Activated T-cell treated with anti-CD3 and anti-CD28 coated beads for 4 hours (primary cell): ENCODE measurements at regions not wholly inside any gene's neighbourhood (a gene's known extent, or its start where the extent isn't known, plus 50 kb on each side); places are given as distances from the start of the nearest gene placed in this dataset.
"Not testable (repeated sequence)": the region's sequence is repeated elsewhere in the genome, so short reads cannot be mapped to it uniquely, and the experiment has no call there.

Experiments
- DNase-seq: peaks from one replicate; pipeline ENCODE4 v3.0.0-alpha.2; 2020

DNA sequence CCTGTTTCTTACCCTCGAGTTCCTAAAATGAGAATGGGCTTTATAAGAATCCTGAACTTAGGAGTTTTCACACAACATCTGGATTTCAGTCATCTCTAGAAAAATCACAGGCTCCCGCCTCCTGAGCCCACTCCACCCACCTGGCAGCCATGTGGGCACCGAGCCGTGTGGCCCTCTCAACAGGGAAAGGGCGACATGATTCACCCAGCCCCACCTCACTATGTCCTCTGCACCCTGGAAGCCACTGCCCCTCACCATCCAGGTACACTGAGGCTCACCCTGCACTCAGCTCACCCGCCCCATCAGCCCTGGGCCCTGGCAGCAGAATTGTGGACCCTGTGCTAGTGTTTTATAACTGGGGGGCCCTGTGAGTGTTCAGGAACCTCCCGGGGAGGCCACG is 101.5 kb downstream of the SHANK2 start:
- DNase-seq: no peak

DNA sequence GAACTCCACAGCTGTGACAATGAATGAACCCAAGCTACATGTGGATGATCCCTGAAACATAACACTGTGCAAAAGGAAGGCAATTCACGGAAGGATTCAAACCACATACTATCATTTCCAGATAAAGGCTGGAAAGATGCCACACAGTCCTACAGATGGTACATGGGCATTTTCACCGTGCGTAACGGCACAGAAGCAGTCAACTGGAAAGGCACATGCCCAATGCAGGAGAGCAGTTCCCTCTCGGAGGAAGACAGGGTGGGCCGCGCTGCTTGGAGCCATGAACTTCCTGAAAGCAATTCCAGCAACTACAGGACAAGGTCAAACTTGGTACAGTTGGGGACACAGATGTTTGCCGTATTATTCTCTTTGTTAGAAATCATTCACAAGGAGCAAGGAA is 103.7 kb downstream of the SHANK2 start:
- DNase-seq: no peak

DNA sequence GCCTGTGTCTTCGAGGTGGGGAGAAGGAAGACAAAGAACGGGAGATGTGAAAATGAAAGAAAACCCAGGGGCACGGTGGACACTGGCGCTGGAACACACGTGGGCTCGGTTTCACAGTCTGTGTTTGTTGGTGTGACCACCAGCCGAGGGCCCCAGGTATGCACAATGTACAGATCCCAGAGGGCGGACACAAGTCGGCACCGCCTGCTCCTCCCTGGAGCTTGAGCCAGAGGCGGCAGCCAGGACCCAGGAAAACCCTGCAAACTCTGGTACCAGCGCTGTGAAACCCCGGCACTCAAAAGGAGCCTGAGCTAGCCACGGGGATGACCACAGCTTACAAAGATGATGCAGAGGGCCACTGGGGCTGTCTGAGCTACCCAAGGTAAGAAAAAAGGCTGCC is 105.0 kb downstream of the SHANK2 start:
- no peak for DNase-seq

DNA sequence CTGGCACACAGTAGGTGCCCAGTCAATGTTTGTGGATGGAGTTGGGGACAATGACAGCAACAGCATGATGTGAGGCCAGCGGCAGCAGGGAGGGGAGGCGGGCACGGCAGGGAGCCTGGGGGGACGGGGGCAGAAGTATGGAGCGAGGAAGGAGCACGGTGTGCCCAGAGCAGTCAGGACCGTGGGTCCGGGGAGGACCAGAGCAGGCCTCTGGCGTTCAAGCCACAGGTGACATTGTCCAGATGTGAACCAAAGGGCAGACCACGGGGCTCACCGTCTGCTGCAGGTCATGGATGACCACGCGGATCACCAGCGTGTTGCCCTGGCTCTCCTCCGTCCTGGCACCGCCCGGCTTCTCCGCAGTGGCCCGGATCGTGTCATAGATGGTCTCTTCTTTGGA is 105.5 kb downstream of the SHANK2 start:
- DNase-seq: no peak

DNA sequence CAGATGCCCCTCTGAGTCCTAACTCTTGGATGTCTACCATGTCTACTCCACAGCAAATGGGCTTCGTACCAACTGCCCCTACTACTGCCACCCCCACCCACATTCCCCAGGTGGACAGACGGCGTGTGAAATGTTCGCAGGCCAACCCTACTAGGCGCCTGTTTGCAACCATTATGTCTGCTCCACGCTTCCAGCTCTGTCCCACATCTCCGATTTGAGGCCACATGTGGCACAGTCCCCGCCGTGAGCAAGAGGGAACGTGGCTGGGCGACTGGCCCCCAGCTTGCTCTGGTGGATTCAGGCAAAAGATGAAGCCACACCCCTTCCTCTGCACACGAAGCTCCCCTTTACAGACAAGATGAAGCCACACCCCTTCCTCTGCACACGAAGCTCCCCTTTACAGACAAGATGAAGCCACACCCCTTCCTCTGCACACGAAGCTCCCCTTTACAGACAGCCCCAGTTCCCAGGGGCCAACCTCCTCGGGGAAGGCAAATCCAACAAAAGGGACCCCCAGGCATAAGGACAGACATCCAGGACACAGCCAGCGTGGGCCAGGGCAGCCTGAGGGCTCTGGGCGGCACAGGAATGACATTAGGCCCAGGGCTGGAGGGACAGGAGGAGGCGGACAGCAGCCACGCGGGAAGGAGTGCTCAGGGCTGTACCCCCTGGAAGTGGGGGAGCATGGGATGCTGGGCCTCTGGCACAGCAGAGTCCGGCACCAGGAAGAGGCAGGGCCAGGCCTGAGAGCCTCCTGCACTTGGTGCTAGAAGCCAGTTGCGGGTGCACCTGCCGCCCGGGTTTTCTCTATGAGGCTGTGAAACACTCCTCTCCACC is 106.2 kb downstream of the SHANK2 start:
- no peak for DNase-seq

DNA sequence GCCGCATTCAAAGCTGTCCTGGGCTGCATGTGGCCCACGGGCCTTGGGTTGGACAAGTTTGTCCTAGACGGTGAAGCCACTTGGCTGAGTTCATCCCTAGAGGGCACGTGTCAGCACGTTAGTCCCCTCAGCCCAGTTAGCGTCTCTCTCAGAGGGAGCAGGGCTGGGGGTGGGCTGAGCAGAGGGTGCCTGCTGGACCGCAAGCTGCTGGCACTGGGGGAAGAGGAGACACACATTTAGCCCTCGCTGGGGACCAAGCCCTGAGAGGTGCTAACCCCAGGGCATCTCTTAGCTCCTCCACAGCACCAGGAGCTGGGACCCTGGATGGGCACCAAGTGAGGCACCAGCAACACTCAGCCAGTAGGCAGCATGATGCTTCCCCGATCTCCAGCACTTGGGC is 107.0 kb downstream of the SHANK2 start:
- no peak for DNase-seq

DNA sequence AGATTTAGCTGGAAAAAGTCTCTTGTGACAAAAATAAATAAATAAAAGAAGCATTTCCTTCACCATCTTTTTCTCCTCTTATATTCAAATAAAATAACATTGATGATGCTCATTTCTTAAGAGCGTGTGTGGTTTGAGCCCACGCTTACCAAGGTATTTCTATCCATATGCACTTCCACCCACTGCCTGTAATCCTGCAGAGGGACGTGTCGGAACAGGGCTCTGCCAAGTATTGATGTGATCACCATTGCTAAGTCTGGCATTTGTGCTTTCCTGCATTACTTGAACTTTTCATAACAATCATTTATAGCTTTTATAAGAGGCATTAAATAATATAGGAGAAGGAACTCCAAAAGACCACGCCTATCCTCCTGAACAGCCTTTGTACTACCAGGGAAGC is 107.6 kb downstream of the SHANK2 start:
- no peak for DNase-seq

DNA sequence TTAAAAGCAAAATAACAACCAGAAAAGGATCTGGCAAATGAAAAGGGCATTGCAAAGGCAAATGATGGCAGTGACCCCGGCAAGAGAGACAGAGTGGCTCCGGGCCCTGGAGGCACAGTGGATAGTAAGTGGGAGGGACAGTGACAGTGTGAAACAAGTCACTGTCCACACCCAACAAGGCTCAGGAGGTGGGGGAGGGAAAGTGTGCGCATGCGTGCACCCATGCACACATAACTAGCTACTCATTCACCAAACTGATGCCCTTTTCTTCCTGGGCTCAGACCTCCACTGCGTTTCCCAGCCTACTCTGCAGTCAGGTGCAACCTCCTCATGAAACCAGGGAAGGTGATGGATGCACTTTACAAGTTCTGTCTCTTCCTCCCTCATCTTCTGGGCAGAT is 108.4 kb downstream of the SHANK2 start:
- no peak for DNase-seq

DNA sequence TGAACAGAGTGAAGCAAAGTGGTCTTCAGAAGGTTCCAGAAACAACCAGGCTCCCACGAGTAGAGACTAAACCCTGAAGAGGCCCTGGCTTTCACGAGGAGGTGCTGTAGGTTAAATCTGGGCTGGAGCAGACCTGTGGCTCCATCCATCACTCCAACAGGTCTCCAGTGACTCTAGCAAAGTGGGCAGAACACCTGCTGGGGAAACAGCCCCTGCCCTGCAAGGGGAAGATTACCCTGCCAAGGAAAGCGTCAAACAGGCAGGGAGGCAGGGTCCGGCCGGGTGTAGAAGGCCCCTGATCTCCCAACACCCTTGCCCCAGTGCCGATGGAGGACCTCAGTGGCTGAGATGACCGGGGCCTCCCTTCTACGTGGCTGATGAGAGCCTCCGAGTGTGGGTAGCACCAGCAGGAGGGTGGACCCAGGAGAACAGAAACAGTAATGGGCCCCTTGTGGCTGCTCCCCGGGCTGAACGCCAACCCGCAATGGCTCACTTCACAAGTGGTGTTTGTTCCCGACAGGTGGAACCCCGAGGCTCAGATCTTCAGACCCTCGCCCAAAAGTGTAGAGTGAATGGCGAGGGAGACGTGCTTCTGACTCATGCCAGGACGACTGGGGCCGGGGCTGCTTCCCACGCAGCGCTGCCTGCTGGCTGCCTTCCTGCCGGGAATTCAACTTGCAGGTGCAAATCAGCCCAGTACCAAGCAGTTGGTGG is 112.0 kb downstream of the SHANK2 start:
- no peak for DNase-seq

DNA sequence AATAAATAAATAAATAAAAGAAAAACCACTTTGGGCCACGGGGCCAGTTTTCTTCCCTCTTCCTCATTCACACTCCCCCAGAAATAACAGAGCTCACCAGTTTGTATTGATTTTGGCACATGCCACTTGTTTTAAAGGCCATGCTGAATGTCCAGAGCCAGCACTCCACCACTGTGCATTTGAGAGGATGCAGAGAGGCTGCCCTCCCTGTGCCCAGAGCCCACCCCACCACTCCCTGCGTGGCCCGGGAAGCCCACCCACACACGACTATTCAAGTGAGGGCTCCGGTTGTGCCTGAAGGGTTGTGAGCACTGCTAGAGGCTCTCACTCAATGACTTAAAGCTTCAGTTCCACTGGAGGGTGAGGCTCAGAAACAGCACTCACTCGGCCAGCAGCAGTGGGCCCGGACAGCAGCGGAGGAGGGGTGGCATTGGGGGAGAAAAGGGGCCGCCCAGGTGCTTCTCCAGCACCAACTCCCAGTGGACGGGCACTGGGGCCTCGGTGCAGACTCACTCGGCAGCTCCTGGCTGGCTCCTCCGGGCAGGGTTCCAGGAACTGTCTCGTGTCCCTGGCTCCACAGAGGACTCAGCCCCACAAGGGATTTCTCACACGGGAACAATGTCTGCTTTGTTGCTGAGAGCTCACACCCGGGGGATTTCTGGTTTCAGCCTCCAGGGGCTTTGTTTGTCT is 112.7 kb downstream of the SHANK2 start:
- DNase-seq: no peak

DNA sequence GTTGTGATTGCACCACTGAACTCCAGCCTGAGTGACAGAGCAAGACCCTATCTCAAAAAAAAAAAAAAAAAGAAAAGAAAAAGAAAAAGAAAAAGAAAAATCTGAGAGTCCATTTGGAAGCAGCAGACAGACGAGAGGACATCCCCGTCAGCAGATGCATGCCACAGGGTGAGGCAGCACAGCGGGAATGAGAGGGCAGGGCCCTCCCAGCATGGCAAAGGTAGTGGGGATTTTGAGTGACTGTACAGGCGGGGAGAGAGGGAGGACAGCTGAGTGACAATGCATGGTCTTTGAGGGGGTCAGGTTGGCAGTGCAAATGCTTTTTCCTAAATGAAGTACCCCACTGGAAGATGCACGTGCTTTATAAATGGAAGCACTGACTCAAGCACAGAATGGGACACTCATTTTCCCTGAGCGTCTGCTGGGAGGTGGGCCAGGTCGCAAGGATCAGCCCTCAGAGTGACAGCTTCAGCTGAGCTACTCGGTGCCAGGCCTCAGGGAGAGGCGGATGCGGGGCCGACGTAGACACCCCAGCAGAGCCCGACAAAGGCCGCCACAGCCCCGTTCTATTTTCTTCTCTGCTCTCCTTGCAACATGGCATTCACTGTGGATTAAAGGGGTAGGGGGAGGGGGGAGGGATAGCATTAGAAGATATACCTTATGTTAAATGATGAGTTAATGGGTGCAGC is 113.5 kb downstream of the SHANK2 start:
- no peak for DNase-seq

DNA sequence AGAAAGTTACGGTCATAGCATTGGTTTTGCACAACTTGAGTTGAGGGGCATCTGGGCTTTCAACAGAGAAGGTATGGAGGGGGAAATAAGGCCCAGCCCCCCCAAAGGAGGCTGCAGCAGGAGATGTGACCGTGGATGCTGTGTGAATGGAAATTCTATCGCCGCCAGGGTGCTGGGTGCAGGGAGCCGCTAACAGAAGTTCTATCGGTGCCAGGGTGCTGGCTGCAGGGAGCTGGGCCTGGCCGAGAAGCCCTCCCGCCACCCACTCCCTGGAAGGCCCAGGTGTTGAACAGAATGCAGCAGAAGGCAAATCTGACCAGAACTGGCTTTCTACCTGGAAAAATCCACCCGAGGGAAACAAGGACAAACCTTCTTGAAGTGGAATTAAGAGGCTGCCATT is 115.0 kb downstream of the SHANK2 start:
- DNase-seq: no peak

DNA sequence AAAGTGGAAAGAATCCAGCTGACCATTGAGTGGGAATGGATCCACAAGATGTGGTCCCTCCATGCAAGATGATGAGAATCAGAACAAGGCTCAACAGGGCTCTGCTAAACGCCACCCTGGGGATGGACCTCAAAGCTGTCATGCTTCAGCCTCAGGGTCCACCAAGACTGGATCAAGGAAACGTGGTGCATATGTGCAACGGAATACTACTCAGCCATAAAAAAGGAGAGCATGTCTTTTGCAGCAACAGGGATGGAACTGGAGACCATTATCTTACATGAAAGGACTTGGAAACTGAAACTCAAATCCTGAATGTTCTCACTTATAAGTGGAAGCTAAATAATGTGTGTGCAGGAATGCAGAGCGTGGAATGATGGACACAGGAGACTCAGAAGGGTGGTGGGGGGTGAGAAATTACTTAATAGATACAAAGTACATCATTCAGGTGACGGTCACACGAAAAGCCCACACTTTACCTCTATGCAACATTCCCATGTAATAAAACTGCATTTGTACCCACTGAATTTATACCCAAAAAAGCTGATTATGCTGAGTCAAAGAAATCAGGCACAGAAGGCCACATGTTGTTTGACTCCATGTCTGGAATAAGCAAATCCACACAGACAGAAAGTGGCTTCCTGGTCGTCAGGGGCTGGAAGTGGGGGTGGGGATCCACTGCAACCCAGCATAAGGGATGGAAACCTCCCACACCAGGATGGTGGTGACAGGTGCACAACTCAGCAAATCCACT is 116.1 kb downstream of the SHANK2 start:
- no peak for DNase-seq

DNA sequence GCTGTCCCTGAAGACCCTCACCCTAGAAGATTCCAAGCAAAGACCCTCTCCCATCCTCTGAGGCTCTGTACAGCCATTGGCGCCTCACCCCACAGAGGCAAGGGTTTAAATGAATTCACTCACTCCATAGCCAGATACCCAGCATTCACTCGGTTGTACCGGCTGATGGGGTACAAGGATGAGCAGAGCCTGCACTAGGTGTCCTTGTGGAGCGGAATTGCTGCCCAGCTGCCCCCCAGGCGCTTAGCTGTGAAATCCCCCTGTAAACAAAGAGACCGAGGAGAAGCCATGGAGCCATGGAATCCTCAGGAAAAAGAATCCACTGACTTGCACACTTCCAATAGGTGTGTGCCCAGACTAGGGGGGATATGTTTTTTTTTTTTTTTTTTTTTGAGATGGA is 117.3 kb downstream of the SHANK2 start:
- no peak for DNase-seq

DNA sequence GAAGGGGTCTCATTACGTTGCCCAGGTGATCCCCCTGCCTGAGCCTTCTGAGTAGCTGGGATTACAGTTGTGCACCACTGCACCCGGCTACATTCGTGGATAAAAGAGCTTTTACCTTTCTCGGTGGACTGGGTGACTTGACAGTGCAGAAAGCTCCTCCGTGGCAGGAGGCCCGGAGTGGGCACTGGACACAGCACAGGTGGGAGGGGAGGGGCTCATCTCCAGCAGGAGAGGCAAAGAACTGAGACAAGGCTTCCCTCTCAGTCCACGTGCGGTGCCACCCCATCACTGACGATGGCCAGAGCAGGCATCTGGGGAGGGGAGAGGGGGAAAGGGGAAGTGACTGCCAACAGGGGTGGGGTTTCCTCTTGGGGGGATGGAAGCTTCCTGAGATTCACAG is 118.4 kb downstream of the SHANK2 start:
- DNase-seq: no peak

DNA sequence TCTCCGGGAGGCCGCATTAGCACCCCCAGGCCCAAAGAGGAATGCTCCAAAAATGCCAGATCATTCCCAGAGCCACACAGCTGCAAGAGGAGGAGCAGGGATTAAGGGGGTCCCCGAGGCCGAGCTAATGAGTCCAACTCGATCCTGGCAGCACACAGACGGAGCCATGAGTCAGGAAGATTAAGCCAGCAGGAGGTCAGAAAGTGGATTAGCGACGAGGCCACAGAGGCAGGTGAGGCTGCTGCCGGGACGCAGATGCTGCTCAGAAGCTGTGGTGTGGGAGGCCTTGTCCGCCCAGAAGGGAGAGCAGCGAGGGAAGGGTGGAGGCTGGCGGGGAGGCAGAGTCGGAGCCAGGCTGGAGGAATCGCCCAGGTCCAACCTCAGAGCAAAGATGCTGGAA is 120.5 kb downstream of the SHANK2 start:
- DNase-seq: no peak

DNA sequence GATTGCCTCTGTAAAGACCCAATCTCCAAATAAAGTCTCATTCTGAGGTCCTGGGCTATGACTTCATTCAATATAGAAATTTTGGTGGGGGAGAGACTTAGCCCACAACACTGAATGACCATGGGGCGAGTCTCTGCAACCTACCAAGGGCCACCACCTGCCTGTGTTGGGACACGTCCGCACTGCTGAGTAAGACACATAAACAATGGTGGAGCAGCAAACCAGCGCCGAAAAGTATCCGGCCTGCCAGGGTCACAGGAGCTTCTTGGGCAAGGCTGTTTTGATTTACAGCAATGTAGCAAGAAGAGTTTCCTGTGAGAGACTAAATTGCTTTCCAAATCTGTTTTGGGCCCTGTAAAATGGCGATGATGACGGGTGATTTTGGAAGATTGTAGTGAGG is 122.3 kb downstream of the SHANK2 start:
- no peak for DNase-seq

DNA sequence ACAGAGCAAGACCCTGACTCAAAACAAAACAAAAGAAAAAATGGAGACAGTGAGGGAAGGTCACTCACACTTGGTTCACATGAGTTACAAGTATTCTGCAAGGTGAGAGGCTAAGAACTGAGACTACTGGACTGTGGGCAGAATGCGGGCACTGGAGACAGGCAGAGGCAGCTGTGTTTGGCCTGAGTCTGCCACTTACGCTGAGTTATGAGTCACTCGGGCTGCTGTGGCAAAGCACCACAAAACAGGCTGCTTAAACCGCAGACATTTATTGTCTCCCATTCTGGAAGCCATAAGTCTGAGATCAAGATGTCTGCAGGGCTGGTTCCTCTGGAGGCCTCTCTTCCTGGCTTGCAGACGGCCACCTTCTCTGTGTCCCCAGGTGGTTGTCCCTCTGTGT is 122.8 kb downstream of the SHANK2 start:
- no peak for DNase-seq

DNA sequence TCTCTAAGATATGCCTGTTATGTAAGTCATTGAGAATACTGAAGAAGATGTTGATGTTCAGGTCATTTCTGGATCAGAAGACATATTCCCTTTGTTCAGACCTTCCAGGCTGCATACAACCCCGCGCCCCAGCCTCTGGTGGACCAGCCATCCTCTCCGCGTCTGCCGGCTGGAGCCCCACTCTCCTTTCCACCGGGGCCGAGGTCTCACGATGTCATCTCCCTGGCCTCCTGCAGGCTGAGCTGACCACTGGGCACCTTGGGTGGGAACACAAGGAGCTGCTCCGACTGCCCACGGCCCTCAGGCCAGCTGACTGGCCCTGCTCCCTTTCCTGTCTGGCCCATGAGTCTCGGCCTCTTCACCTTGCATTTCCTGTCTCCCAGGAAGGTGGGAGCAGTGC is 124.6 kb downstream of the SHANK2 start:
- no peak for DNase-seq

DNA sequence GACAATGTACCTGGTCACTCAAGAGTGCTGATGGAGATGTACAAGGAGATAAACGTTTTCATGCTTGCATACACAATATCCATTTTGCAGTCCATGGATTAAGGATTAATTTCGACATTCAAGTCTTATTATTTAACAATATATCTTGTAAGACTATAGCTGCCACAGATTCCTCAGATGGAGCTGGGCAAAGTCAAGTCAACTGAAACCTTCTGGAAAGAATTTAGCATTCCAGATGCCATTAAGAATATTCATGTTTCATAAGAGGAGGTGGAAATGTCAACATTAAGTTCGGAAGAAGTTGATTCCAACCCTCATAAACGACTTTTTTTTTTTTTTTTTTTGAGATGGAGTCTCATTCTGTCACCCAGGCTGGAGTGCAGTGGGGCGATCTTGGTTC is 126.0 kb downstream of the SHANK2 start:
- not testable (repeated sequence) for DNase-seq

DNA sequence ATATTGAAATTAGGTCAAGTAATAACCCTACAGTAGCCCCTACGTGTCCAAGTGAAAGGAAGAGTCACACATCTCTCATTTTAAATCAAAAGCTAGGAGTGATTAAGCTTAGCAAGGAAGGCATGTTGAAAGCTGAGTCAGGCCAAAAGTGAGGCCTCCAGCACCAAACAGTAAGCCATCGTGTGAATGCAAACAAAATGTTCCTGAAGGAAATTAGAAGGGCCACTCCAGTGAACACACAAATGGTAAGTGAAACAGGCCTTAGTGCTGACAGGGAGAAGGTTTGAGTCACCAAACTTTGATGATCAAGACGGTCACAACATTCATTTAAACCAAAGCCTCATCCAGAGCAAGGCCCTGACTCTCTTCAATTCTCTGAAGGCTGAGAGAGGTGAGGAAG is 127.2 kb downstream of the SHANK2 start:
- no peak for DNase-seq

DNA sequence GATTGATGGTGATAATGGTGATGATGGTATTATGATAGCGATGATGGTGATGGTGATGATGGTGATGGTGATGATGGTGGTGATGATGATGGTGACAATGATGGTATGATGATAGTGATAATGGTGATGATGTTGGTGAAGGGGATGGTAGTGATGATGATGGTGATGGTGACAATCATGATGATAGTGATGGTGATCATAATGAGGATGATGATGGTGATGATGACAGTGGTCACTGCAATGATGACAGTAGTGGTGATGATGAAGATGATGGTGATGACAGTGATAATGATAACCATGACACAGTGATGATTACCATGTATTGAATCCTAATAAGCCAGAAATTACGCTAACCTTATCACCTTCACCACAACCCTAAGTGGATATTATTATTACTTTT is 128.2 kb downstream of the SHANK2 start:
- DNase-seq: no peak

DNA sequence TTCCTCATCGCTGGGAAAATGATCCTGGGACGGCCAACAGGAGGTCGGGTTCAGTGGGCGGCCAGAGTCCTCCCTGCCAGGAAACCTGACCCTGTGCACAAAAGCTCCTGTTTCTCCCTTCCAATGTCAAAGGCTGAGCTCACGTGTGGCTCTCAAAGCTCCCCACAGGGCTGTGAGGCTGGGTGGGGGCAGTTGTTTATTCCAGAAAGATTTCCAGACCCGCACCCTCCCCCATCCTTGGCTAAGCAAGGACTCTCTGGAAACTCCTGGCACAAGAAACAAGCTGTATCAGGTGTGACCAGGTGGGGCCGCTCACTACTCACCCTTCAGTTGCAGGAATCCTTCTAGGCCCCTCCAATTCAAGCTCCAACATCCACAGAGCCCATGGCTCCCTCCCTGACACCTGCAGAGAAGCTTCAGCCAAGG is 131.9 kb downstream of the SHANK2 start:
- no peak for DNase-seq
